Subcutaneous abdominal adipose tissue (tissue), 5 donors: ENCODE measurements at regions not wholly inside any gene's neighbourhood (a gene's known extent, or its start where the extent isn't known, plus 50 kb on each side); places are given as distances from the start of the nearest gene placed in this dataset.

Experiments used
- H3K27ac ChIP-seq: one replicate; pipeline ENCODE4 v1.7.0; 2013; ENCODE audit warnings: low read depth, mild to moderate bottlenecking, inconsistent platforms, low read length, moderate library complexity
- H3K27me3 ChIP-seq, 5 donors: one replicate each; pipeline ENCODE4 v1.7.0; 2013; ENCODE audit warnings: low read length in 5 of 5, inconsistent platforms in 1 of 5; ENCODE audit not compliant: control insufficient read depth in 5 of 5, insufficient read depth in 4 of 5
- H3K36me3 ChIP-seq, 5 donors: one replicate each; pipeline ENCODE4 v1.7.0; 2013; ENCODE audit warnings: low read length in 5 of 5; ENCODE audit not compliant: control insufficient read depth in 5 of 5, insufficient read depth in 5 of 5
- H3K4me1 ChIP-seq, 5 donors: one replicate each; pipeline ENCODE4 v1.7.0; 2013; ENCODE audit warnings: low read length in 5 of 5, mild to moderate bottlenecking in 3 of 5, moderate library complexity in 1 of 5; ENCODE audit not compliant: control insufficient read depth in 5 of 5, insufficient read depth in 5 of 5
- H3K4me3 ChIP-seq, 5 donors: one replicate each; pipeline ENCODE4 v1.7.0; 2013; ENCODE audit warnings: low read length in 5 of 5, low read depth in 1 of 5
- H3K9ac ChIP-seq, 5 donors: one replicate each; pipeline ENCODE4 v1.7.0; 2013; ENCODE audit warnings: low read length in 5 of 5, mild to moderate bottlenecking in 4 of 5, moderate library complexity in 3 of 5
- H3K9me3 ChIP-seq, 5 donors: one replicate each; pipeline ENCODE4 v1.7.0; 2013; ENCODE audit warnings: low read length in 5 of 5; ENCODE audit not compliant: control insufficient read depth in 5 of 5
- donor health status: healthy.
- donor health status: healthy.
- donor health status: healthy.
- donor health status: healthy.
- donor health status: healthy.

DNA sequence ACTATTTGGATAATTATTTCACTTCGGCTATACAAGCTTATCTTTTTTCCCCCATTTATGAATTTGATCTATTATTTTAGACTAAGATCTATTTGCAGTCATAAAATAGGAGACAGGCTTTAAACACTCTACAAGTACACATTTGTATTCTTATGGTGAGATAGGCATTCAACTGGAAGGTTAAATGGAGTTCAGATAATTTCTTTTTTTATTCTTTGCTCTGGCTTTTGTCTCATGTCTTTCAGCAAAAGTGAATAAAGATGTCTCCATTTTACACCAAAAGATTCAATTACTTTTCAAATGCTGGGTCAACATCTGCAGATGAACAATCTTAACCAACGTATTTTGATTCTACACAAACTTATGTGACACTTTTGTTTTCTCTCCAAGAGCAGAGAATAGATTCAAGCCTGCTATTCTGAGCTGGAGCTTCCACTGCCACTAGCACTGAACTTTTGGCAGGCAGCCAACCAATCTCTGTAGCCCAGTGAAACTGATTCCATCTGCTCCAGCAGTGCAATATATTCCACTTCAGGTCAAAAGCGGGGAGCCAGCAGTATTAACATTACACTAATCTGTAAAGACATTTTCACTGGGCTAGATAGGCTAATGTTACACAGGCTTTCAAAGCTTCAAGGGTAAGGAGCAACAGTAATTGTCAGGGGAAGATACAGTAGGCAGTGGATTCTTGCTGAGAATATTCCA lies 452.0 kb upstream of the ZNF608 start:
- Histone ChIP-seq H3K9me3 (no peaks in the 10 kb centered on the region), H3K4me3 (no peak overlapping the region), H3K4me1 (peaks cover 0 to 12% (median 5%) of the 10 kb centered on the region in 5 donors), H3K27ac (no peak overlapping the region), H3K9ac (no peak overlapping the region), H3K27me3 (peaks cover 0 to 5% (median 0%) of the 10 kb centered on the region in 5 donors), H3K36me3 (no peaks in the 10 kb centered on the region)

DNA sequence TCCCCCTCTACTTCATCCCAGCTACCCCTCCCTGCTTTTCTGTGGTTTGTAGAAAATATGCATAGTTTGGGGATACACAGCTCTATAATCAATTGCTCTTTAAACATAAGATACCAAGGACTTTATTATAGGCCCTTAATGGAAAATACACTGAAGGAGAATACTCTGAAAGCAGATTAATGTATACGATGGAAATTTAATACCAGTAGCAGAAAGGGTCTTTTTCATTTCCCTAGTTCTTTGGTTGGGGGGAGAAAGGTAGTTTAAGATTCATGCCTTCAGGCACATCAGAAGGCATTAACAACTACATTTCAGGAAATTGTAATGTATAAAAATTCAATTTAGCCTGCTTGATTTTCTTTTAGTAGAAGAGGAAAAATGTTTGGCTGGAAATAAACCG lies 452.9 kb upstream of the ZNF608 start:
- no peaks in the 10 kb centered on the region for H3K9me3 ChIP-seq
- H3K27me3 ChIP-seq: peaks cover 0 to 5% (median 0%) of the 10 kb centered on the region in 5 donors
- no peak overlapping the region for H3K9ac ChIP-seq
- no peak overlapping the region for H3K4me3 ChIP-seq
- H3K36me3 ChIP-seq: no peaks in the 10 kb centered on the region
- no peak overlapping the region for H3K27ac ChIP-seq
- H3K4me1 ChIP-seq: peaks cover 0 to 12% (median 5%) of the 10 kb centered on the region in 5 donors

- H3K9ac ChIP-seq: peak overlapping the region in 1 of 5 donors; percentile 21
- H3K9me3 ChIP-seq: no peaks in the 10 kb centered on the region
- H3K27ac ChIP-seq: no peak overlapping the region
- peak overlapping the region; percentile 0 to 54 (median 37) for H3K4me3 ChIP-seq
- peaks cover 0 to 12% (median 5%) of the 10 kb centered on the region in 5 donors for H3K4me1 ChIP-seq
- H3K27me3 ChIP-seq: peaks cover 0 to 5% (median 0%) of the 10 kb centered on the region in 5 donors
- no peaks in the 10 kb centered on the region for H3K36me3 ChIP-seq
Measured at GRCh38 chr5:125199968-125200865, 453.8 kb upstream of the ZNF608 start.

DNA sequence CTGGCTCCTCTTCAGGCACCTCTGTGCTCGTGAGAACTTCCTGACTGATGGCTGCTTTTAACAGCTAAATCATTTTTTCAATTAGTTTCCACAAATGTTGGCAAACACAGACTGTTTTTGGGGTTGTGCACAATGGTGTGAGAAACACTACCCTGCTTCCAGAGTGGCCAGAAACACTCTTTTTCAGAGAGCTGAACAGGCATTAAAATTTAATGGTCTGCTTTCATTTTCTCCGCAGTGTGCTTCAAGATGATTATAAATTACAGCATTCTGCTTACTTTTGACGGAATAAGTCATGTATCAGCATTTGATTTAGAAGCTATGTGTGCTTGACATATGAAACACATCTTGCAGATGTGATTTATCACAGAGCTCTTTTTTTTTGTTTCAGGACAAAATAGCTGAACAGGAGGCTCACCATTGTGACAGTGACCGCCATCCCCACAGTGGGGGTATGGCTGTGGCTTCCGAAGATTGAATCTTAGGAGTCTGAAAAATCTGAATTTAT lies 454.5 kb upstream of the ZNF608 start:
- Histone ChIP-seq H3K4me1 (peaks cover 0 to 12% (median 5%) of the 10 kb centered on the region in 5 donors), H3K27ac (no peak overlapping the region), H3K9ac (peak overlapping the region in 1 of 5 donors; percentile 21), H3K4me3 (peak overlapping the region; percentile 0 to 54 (median 37)), H3K9me3 (no peaks in the 10 kb centered on the region), H3K27me3 (peaks cover 0 to 5% (median 0%) of the 10 kb centered on the region in 5 donors), H3K36me3 (no peaks in the 10 kb centered on the region)

DNA sequence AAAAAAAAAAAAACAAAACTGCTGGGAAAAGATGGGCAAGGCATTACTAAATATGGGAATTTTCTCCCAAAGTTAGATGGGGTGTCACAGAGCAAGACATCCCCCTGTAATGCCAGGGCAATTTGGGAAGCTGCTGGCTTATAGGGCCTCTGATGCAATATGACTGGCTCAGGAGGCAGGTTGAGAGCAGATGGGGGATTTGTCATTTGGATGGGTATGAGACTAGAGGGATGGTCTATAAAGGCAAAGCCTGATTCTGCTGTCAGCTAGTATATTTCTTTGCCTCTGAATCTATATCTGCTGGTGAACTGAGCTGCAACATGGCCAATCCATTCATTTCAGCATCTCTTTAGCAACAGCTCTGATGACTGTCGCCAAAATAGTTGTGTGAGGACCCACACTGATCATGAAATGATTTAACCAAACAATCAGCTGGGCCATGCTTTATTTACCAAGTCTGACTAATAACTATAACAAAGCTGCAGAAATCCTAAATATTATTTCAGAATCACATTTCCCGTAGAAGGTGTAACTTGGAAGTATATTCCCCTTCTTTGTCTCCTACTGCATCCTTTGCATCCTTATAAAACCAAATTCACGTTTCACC lies 455.1 kb upstream of the ZNF608 start:
- no peak overlapping the region for H3K9ac ChIP-seq
- no peak overlapping the region for H3K27ac ChIP-seq
- peaks cover 0 to 12% (median 5%) of the 10 kb centered on the region in 5 donors for H3K4me1 ChIP-seq
- peaks cover 0 to 5% (median 0%) of the 10 kb centered on the region in 5 donors for H3K27me3 ChIP-seq
- H3K4me3 ChIP-seq: no peak overlapping the region
- no peaks in the 10 kb centered on the region for H3K9me3 ChIP-seq
- H3K36me3 ChIP-seq: no peaks in the 10 kb centered on the region

DNA sequence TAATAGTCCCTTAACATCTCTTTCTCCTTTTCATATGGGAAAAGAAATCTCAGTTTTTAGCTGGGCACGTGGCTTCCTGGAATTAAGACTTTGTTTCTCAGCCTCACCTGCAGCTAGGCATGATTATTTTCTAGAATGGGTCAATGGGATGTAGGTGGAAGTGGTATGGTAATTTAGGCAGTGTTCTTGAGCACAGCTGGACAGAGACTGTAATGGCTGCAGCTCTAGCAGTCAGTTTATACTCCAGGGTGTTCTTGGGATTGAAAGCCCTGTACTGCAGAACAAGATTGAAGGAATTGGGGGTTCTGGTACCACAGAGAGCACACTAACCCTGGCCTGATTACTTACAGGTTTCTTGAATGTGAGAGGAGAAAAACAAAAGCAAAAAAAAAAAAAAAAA lies 455.9 kb upstream of the ZNF608 start:
- no peak overlapping the region for H3K27ac ChIP-seq
- no peak overlapping the region for H3K4me3 ChIP-seq
- H3K9ac ChIP-seq: no peak overlapping the region
- H3K27me3 ChIP-seq: peaks cover 0 to 5% (median 0%) of the 10 kb centered on the region in 5 donors
- peaks cover 0 to 12% (median 5%) of the 10 kb centered on the region in 5 donors for H3K4me1 ChIP-seq
- no peaks in the 10 kb centered on the region for H3K9me3 ChIP-seq
- H3K36me3 ChIP-seq: no peaks in the 10 kb centered on the region

GRCh38 chr5:125202871-125203438 lies 456.5 kb upstream of the ZNF608 start:
- no peak overlapping the region for H3K9ac ChIP-seq
- H3K36me3 ChIP-seq: no peaks in the 10 kb centered on the region
- H3K9me3 ChIP-seq: no peaks in the 10 kb centered on the region

GRCh38 chr5:125203912-125204311 lies 457.5 kb upstream of the ZNF608 start:
- Histone ChIP-seq H3K27me3 (peaks cover 0 to 5% (median 0%) of the 10 kb centered on the region in 5 donors), H3K9ac (no peak overlapping the region), H3K4me1 (peaks cover 0 to 8% (median 0%) of the 10 kb centered on the region in 5 donors), H3K9me3 (no peaks in the 10 kb centered on the region), H3K27ac (no peak overlapping the region), H3K4me3 (no peak overlapping the region), H3K36me3 (no peaks in the 10 kb centered on the region)

More at GRCh38 chr5:125202871-125203438, 456.5 kb upstream of the ZNF608 start:
- Histone ChIP-seq H3K27ac (no peak overlapping the region), H3K4me1 (peaks cover 0 to 12% (median 5%) of the 10 kb centered on the region in 5 donors), H3K27me3 (peaks cover 0 to 5% (median 0%) of the 10 kb centered on the region in 5 donors), H3K4me3 (no peak overlapping the region)

GRCh38 chr5:125205601-125206225 lies 459.3 kb upstream of the ZNF608 start:
- Histone ChIP-seq H3K27me3 (peaks cover 0 to under 1% (median 0%) of the 10 kb centered on the region in 5 donors), H3K9me3 (no peaks in the 10 kb centered on the region), H3K4me1 (peaks cover 0 to 7% (median 2%) of the 10 kb centered on the region in 5 donors), H3K4me3 (no peak overlapping the region), H3K9ac (no peak overlapping the region), H3K27ac (no peak overlapping the region), H3K36me3 (no peaks in the 10 kb centered on the region)
